B cell (primary cell): ENCODE measurements at regions not wholly inside any gene's neighbourhood (a gene's known extent, or its start where the extent isn't known, plus 50 kb on each side); places are given as distances from the start of the nearest gene placed in this dataset.

Experiments used
- CTCF ChIP-seq: fragments of 200-600 bp; IDR thresholded peaks from one replicate; pipeline ENCODE4 v1.8.0; 2022; ENCODE audit warnings: antibody characterized with exemption, mild to moderate bottlenecking
- EZH2 ChIP-seq: IDR thresholded peaks from 2 replicates; pipeline ENCODE4 v1.6.1; 2012; ENCODE audit warnings: borderline replicate concordance, low read depth, mild to moderate bottlenecking, moderate library complexity, low read length; ENCODE audit not compliant: insufficient read depth, poor library complexity, severe bottlenecking

GRCh38 chr4:147201016-147201415 lies 255.4 kb upstream of the TTC29 start:
- TF ChIP-seq CTCF: no peak
- TF ChIP-seq EZH2: no peak
